LNCAP (cell line): ENCODE measurements at regions not wholly inside any gene's neighbourhood (a gene's known extent, or its start where the extent isn't known, plus 50 kb on each side); places are given as distances from the start of the nearest gene placed in this dataset.

ENCODE experiments used
- TF ChIP-seq, protein P1 (sequence below): fragments of 450-650 bp; IDR thresholded peaks from 2 replicates; pipeline ENCODE4 v1.5.1; 2017; ENCODE audit warnings: mild to moderate bottlenecking

DNA sequence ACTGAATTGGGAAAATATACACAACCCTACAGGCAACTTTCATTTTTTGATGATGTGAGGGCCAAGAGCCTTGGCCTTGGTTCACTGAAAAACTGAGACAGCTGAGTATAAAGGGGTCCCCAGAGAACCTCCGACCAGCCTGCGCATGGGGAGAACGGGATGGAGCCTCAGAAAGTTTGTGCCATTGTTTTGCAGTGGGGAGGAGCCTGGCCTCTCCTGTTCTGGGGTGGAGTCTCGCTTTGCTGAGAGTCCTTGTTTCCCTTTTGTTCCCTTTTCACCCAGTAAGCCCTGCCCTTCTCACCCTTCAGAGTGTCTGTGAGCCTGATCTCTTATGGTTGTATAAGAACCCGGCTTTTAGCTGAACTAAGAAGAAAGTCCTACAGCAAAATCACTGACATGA is 193.2 kb upstream of the AKR1E2 start:
- TF ChIP-seq, protein P1, sequence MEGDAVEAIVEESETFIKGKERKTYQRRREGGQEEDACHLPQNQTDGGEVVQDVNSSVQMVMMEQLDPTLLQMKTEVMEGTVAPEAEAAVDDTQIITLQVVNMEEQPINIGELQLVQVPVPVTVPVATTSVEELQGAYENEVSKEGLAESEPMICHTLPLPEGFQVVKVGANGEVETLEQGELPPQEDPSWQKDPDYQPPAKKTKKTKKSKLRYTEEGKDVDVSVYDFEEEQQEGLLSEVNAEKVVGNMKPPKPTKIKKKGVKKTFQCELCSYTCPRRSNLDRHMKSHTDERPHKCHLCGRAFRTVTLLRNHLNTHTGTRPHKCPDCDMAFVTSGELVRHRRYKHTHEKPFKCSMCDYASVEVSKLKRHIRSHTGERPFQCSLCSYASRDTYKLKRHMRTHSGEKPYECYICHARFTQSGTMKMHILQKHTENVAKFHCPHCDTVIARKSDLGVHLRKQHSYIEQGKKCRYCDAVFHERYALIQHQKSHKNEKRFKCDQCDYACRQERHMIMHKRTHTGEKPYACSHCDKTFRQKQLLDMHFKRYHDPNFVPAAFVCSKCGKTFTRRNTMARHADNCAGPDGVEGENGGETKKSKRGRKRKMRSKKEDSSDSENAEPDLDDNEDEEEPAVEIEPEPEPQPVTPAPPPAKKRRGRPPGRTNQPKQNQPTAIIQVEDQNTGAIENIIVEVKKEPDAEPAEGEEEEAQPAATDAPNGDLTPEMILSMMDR = no peak

DNA sequence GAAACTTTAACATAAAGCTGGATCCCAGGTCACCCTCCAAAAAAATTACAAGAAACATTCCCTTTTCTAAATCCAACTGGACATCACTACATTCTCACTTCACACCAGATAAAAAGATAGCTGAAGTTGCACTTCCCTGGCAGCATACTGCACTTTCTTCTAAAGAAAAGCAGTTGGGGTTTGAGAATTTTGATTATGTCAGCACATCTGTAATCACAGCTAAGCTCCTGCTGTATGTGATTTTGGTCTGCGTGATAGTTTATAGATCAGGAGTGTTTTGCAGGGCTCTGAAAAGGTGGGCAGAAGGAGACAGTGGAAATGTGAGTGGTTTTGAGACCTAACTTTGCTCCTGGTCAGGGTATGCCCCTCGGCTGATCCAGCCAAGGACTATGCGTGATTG is 199.1 kb upstream of the AKR1E2 start:
- TF ChIP-seq, protein P1 = no peak

DNA sequence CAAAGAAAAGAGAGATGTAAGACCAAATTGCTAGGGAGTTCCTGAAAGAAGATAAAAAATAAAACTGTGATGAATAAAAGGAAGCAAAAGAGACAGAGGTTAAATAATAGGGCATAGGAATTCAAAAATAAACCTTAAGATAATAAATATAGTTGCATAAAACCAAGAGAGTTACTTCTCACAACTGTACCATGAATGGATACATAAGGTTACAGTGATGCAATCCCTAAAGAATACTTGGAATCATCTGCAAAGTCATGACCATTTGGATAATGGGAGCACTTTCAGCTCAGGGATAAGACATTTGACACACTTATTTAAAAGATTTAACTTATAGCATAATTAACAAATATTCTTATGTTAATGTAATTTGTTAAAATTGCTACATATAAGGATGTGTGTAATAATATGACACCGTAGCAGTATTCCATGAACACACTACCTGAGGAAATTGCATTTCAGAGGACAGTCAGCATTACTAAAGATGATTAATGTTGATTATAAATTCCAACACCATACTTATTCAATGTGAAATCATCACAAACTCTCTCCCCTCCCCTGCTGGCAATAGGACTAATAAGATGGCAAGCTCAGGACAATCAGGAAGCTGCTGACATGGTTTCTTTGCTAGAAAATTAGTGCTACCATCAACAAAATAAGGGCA is 202.1 kb upstream of the AKR1E2 start:
- TF ChIP-seq, protein P1 = no peak

DNA sequence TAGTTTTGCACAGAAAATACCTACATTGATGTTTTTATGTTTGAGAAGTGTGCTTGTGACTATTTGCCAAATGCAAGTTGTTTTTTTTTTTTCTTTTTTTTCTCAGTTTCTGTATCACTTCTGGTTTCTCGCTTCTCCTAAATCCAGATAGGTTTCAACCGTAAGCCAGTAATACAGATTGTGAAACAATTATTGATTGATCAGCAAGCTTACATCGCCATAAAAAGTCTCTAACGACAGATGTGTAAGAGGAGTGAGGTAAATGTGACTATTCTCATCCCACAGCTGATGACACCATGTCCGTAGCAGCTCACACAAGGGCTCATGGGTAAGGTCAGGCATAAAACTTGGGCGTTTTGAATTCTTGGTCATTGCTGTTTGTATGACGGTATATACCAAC is 202.8 kb upstream of the AKR1E2 start:
- TF ChIP-seq, protein P1 = no peak

DNA sequence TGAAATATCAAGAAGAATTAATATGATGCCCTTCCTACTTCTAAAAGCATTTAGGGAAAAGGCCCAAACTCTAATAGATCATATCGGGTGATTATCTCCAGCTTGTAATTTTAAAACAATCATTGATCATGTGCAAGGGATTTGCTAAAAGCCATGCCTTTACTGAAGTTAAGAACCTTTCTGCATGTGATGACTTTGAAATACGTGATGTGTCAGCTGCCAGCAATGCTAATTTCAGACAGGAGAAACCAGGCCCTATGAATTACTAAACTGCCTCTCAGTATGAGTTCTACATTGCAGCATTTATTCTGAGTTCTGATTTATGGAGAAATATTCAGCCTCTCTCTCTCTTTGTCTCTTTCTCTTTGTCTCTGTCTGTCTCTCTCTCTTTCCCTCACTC is 203.6 kb upstream of the AKR1E2 start:
- TF ChIP-seq, protein P1 = no peak

DNA sequence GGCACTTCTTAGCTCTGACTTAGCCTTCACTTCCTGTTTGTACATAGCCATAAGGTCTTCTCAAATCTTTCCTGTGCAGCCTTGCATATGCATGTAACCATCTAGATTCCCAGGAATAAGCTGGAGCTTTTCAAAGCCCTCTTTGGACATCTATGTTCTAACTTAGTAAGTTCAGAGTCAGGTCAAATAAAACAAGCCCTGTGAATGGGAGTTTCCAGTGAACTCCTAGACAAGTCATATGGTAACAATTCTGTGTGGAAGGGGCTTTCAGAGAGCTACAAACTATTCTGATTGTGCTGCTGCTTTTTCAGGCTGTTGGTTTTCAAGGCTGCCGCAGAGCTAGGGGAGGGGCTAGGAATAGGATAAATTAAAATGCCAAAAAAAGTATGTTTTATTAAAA is 208.4 kb upstream of the AKR1E2 start:
- TF ChIP-seq, protein P1 = no peak

DNA sequence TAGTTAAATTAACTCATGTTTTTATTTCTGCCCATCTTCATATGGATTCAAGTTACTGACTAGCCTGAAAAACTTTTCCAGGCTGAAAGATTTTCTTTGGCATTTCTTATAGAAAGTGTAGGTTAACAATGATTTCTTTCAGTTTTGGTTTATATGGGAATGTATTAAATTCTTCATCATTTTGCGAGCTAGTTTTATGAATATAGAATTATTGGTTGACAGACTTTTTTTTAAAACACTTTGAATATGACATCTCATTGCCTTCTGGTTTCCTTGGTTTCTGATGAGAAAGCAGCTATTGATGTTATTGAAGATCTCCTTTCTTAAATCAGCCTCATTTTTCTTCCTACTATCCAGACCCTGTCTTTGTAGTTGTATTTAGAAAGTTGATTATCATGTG is 211.0 kb upstream of the AKR1E2 start:
- TF ChIP-seq, protein P1 = no peak

DNA sequence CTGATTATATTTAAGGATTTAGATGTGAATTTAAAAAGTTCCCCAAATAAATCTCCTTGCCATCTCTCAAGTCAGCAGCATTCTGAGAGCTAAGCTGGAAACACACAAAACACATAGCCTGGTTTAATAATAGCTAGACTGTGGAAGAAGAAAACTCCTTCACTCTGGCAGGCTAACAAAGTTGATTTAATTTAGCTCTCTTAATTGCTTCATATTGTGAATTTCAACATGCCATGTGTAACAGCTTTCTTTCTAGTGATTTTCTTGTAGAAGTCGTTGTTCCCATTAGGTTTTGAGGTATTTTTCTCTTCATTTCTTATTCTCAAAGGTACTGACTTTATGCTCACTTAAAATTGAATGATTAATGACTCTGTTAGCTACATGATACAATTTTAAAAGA is 216.8 kb upstream of the AKR1E2 start:
- TF ChIP-seq, protein P1 = no peak
